Fibroblast of villous mesenchyme (primary cell): ENCODE measurements at regions not wholly inside any gene's neighbourhood (a gene's known extent, or its start where the extent isn't known, plus 50 kb on each side); places are given as distances from the start of the nearest gene placed in this dataset.

ENCODE experiments used
- DNase-seq: peaks from one replicate; pipeline ENCODE4 v3.0.0-alpha.2; 2010; ENCODE audit warnings: low read depth
- H3K4me3 ChIP-seq: 2 replicates; pipeline ENCODE4 v1.5.1; 2011; ENCODE audit warnings: low read depth, mild to moderate bottlenecking, low read length
- TF ChIP-seq, protein P1 (sequence below): IDR thresholded peaks from 2 replicates; pipeline ENCODE4 v1.5.1; 2012; ENCODE audit warnings: low read depth, mild to moderate bottlenecking, low read length; ENCODE audit not compliant: insufficient read depth

DNA sequence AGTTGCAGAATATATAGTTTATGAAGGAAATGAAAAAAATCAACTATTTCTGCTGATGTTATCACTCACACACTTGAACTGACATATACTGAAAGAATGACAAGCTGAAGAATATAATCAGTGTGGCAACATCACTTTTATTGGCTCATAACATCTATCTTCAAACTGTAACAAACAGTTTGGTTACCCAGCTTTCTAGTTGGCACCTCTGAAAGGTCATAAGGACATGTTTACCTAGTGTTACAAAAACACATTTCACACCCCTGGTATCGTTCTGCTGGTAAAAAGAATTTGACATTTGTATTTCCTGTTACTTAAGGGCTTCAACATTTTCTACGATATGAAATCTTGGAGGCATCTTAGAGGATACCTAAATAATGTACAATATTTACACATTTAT is 1267.0 kb upstream of the NCAM2 start:
- H3K4me3 ChIP-seq: no peak overlapping the region
- TF ChIP-seq, protein P1, sequence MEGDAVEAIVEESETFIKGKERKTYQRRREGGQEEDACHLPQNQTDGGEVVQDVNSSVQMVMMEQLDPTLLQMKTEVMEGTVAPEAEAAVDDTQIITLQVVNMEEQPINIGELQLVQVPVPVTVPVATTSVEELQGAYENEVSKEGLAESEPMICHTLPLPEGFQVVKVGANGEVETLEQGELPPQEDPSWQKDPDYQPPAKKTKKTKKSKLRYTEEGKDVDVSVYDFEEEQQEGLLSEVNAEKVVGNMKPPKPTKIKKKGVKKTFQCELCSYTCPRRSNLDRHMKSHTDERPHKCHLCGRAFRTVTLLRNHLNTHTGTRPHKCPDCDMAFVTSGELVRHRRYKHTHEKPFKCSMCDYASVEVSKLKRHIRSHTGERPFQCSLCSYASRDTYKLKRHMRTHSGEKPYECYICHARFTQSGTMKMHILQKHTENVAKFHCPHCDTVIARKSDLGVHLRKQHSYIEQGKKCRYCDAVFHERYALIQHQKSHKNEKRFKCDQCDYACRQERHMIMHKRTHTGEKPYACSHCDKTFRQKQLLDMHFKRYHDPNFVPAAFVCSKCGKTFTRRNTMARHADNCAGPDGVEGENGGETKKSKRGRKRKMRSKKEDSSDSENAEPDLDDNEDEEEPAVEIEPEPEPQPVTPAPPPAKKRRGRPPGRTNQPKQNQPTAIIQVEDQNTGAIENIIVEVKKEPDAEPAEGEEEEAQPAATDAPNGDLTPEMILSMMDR: no peak
- DNase-seq: no peak

DNA sequence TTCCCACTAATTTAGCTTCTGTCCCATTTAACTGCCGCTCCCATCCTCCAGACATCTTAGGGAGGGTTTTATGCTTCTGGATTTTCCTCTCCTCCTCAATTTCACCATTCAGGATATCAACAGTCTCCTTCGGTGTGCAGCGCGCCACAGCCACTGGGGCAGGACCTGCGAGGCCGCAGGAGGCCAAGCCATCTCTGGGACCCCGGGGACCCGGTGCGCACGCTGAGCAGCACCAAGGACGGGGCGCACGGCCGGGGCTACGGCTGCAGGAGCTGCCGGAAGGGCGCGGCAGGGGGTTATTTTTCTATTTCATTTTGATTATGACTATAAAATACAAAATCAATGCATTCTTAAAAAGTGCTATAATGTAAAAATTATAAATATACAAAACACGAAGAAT is 1238.4 kb upstream of the NCAM2 start:
- TF ChIP-seq, protein P1: no peak
- no peak overlapping the region for H3K4me3 ChIP-seq
- no peak for DNase-seq

DNA sequence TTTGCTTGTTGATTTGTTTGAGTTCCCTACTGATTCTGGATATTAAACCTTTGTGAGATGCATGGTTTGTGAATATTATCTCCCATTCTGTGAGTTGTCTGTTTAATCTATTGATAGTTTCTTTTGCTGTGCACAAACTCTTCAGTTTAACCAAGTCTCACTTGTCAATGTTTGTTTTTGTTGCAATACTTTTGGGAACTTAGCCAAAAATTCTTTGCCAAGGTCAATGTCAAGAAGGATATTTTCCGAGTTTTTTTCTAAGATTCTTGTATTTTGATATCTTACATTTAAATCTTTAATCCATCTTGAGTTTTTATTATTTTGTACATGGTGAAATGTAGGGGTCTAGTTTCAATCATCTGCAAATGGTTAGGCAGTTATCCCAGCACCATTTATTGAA is 1230.7 kb upstream of the NCAM2 start:
- H3K4me3 ChIP-seq: no peak overlapping the region
- DNase-seq: no peak
- TF ChIP-seq, protein P1: no peak

DNA sequence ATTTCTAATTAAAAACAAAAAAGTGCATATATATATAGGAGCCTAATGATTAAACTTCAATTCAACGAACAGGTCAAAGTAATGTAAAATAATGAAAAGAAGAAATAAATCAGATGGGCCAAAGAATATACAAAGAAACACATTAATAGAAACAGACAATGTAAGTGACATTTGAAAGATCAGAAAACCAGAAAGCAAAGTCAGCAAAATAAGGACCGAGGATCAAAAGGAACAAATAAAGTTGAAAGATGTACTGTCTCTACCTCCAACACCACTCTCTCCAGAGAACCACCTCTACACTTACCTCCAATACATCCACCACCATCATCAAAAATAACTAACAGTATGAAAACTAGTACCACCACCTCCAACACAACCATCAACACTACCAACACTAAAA is 1226.3 kb upstream of the NCAM2 start:
- no peak overlapping the region for H3K4me3 ChIP-seq
- TF ChIP-seq, protein P1: no peak
- no peak for DNase-seq

DNA sequence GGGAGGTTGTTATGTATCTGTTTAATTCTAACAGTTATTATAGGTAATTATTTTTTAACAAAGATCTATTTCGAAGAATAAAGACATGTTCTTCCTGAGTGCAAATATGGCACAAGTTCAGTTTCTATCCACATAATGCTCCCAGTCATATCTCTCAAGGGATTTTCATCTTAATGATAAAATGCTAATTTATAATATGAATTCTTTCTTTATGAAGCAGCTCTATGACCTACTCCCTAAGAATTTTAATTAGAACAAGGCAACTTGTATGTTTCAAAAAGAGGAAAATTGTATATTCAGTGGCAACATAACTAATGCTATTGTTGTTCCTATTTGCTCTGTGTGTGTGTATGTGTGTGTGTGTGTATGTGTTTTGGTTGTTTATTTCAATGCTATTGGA is 1222.1 kb upstream of the NCAM2 start:
- H3K4me3 ChIP-seq: no peak overlapping the region
- TF ChIP-seq, protein P1: no peak
- no peak for DNase-seq

DNA sequence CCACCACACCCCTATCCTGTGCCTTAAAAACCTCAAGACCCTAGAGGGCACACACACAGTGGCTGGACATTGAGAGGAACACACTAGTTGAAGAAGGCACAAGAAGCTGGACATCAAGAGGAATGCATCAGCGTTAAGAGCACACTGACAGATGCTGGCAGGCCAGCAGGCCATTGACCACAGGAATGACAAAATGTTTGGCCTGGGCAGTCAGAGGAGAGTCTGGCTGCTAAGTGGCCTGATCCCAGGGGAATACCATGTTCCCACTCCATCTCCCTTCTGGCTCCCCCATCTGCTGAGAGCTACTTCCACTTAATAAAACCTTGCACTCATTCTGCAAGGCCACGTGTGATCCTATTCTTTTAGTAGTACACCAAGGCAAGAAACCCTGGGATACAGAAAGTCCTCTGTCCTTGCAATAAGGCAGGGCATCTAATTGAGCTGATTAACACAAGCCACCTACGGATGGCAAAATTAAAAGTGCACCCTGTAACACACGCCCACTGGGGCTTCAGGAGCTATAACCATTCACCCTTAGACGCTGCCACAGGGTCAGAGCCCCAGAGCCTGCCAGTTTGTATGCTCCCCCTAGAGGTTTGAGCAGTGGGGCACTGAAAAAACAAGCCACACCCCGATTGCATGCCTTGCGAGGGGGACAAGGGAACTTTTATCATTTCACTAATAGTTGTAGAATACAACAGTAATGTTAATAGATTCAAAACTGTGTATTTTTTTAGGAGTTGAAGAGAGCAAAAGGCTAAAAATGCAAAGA is 1216.1 kb upstream of the NCAM2 start:
- TF ChIP-seq, protein P1: no peak
- DNase-seq: no peak
- H3K4me3 ChIP-seq: no peak overlapping the region

DNA sequence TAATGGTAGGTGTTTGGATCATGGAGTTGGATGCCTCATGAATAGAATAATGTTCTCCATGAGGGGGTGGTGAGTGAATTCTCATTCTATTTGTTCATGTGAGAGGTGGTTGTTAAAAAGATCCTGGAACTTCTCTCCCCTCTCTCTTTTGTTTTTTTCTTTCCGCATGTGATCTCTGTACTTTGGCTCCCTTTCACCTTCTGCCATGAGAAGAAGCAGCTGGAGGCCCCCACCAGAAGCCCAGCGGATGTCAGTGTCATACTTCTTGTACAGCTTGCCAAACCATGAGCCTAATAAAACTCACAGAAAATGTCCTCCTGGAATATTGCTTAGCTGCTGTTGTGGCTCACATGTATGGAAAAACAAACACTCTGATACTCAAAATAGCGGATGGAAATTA is 1212.3 kb upstream of the NCAM2 start:
- no peak for DNase-seq
- H3K4me3 ChIP-seq: no peak overlapping the region
- TF ChIP-seq, protein P1: no peak
